Erythroblast (primary cell): ENCODE measurements at regions not wholly inside any gene's neighbourhood (a gene's known extent, or its start where the extent isn't known, plus 50 kb on each side); places are given as distances from the start of the nearest gene placed in this dataset.

Experiments
- DNase-seq, 2 experiments: peaks; one replicate each; lab custom pipeline; 2025; lab: John Stamatoyannopoulos, UW
- GATA1 ChIP-seq: IDR thresholded peaks from 2 replicates; pipeline ENCODE4 v1.6.1; 2011; ENCODE audit warnings: low read depth, mild to moderate bottlenecking, control low read depth, low read length, moderate library complexity
- POLR2A ChIP-seq: IDR thresholded peaks from 2 replicates; pipeline ENCODE4 v1.6.1; 2011; ENCODE audit warnings: mild to moderate bottlenecking, low read length

- TF ChIP-seq POLR2A = no peak
- DNase-seq = no peak
These were observed 233.4 kb downstream of the SOCS6 start for GRCh38 chr18:70522183-70522680.

- no peak for DNase-seq
- TF ChIP-seq GATA1 (no peak), POLR2A (no peak)
These were observed 232.0 kb downstream of the SOCS6 start for GRCh38 chr18:70520867-70521266.

GRCh38 chr18:70513502-70514171, 224.8 kb downstream of the SOCS6 start:
- TF ChIP-seq GATA1 (no peak), POLR2A (no peak)
- no peak for DNase-seq

- TF ChIP-seq POLR2A (no peak), GATA1 (no peak)
- no peak for DNase-seq
These were observed 219.1 kb downstream of the SOCS6 start for GRCh38 chr18:70507970-70508369.

- DNase-seq = peak; percentile 54 to 86
- TF ChIP-seq GATA1 = no peak
- no peak for TF ChIP-seq POLR2A
These were observed 217.7 kb downstream of the SOCS6 start for GRCh38 chr18:70506511-70506910.

- no peak for TF ChIP-seq POLR2A
- no peak for TF ChIP-seq GATA1
- no peak for DNase-seq
These were observed 214.2 kb downstream of the SOCS6 start for GRCh38 chr18:70503060-70503459.

GRCh38 chr18:70501358-70501757, 212.5 kb downstream of the SOCS6 start:
- no peak for TF ChIP-seq GATA1
- no peak for TF ChIP-seq POLR2A
- no peak for DNase-seq

GRCh38 chr18:70500748-70501147, 211.9 kb downstream of the SOCS6 start:
- TF ChIP-seq GATA1 (no peak), POLR2A (no peak)
- DNase-seq = no peak

GRCh38 chr18:70499218-70499691, 210.4 kb downstream of the SOCS6 start:
- no peak for TF ChIP-seq POLR2A
- TF ChIP-seq GATA1 = no peak
- no peak for DNase-seq

- no peak for DNase-seq
- TF ChIP-seq GATA1 (no peak), POLR2A (no peak)
These were observed 207.8 kb downstream of the SOCS6 start for GRCh38 chr18:70496353-70497294.

- no peak for DNase-seq
- TF ChIP-seq GATA1 (no peak), POLR2A (no peak)
These were observed 205.7 kb downstream of the SOCS6 start for GRCh38 chr18:70494524-70494923.

- no peak for DNase-seq
- TF ChIP-seq GATA1 = no peak
- no peak for TF ChIP-seq POLR2A
These were observed 204.6 kb downstream of the SOCS6 start for GRCh38 chr18:70493461-70493860.

GRCh38 chr18:70491734-70492348, 203.0 kb downstream of the SOCS6 start:
- TF ChIP-seq POLR2A (no peak), GATA1 (no peak)
- DNase-seq = peak; percentile 67 to 80
